Hypothalamus (tissue), 51 donors: ENCODE measurements at regions not wholly inside any gene's neighbourhood (a gene's known extent, or its start where the extent isn't known, plus 50 kb on each side); places are given as distances from the start of the nearest gene placed in this dataset.
"Not testable (repeated sequence)": the region's sequence is repeated elsewhere in the genome, so short reads cannot be mapped to it uniquely, and the experiment has no call there.

Source experiments
- DNase-seq, 51 donors: peaks; one replicate each; lab custom pipeline; 2025; lab: John Stamatoyannopoulos, UW

DNA sequence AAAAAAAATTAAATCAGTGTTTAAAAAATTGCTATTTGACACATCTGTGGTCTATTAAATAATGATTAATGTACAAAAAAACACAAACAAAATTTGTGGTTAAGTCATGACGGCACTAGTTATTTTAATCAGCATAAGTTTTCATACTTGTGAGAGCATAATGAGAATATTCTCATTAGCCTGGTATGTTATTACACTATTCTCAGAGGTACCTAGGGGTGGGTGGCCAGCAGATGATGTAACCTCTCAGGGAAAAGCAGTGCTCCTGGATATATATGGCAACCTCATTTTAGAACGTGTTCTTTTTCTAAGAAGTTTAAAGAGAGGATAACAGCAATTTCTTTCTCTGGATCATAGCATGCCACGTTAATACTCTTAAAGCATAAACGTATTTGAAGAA lies 109.2 kb downstream of the GJA1 start:
- DNase-seq = no peak

DNA sequence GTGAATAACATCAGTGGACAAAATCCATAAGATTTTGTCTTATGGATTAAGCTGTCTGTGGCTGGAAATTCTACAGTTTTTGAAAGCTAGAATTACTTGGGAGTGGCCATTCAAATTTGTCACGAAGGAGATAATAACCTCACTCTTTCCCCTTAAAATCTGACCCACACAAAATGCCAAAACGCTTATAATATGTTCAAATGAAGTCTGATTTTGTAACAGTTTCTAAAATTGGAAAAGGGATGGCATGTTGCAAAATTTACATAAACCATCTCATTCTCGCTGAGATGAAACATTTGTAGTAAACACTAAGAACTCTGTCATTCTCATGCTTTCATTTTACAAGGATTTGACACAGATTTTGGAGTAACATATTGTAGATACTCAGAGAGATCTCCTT lies 112.7 kb downstream of the GJA1 start:
- DNase-seq = no peak

DNA sequence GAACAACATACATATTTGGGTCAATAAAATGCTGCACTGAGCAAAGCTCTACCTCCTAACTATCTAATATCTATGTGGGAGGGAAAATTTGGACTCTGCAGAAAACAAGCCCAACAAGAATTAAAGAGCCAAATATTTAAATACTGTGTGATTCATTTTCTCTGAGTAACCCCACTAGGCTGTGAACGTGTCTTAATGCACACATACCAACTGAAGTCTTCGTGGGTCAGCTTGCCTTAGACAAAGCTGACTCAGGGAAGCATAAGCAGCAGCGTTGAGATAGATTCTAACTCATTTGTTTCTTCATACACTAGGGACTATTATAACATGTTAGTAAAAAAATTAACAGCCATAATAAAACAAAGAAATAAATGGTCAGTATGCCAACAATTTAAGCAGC lies 114.3 kb downstream of the GJA1 start:
- no peak for DNase-seq

DNA sequence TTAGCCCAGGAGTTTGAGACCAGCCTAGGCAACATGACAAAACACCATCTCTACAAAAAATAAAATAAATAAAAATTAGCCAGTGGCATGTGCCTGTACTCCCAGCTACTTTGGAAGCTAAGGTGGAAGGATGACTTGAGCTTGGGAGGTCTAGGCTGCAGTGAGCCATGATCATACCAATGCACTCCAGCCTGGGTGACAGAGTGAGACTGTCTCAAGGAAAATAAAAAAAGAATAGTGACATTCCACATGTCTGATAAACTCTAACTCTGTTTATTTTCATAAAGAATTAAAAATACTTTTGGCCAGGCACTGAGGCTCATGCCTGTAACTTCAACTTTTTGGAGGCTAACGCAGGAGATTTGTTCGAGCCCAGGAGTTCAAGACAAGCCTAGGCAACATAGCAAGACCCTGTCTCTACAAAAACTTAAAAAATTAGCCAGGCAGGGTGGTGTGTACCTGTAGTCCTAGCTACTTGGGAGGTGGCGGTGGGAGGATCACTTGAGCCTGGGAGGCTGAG lies 115.1 kb downstream of the GJA1 start:
- no peak for DNase-seq

DNA sequence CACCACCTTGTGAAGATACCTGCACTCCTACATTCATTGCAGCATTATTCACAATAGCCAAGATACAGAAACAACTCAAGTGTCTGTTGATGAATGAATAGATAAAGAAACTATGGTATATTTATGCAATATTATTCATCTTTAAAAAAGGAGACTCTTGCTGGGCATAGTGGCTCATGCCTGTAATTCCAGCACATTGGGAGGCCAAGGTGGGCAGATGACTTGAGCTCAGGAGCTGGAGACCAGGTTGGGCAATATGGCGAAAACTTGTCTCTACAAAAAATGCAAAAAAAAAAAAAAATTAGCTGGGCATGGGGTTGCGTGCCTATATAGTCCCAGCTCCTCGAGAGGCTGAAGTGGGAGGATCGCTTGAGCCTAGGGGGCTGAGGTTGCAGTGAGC lies 119.8 kb downstream of the GJA1 start:
- no peak for DNase-seq

DNA sequence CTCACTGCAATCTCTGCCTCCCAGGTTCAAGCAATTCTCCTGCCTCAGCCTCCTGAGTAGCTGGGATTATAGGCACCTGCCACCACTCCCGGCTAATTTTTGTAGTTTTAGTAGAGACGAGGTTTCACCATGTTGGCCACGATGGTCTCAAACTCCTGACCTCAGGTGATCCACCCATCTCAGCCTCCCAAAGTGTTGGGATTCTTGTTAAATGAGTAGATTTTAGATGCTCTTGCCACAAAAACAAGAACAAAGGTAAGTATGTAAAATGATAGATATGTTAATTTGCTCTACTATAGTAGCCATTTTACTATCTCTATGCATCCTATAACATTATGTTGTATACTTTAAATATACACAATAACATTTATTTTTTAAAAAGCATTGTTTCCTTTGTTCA lies 120.7 kb downstream of the GJA1 start:
- DNase-seq = not testable (repeated sequence)

DNA sequence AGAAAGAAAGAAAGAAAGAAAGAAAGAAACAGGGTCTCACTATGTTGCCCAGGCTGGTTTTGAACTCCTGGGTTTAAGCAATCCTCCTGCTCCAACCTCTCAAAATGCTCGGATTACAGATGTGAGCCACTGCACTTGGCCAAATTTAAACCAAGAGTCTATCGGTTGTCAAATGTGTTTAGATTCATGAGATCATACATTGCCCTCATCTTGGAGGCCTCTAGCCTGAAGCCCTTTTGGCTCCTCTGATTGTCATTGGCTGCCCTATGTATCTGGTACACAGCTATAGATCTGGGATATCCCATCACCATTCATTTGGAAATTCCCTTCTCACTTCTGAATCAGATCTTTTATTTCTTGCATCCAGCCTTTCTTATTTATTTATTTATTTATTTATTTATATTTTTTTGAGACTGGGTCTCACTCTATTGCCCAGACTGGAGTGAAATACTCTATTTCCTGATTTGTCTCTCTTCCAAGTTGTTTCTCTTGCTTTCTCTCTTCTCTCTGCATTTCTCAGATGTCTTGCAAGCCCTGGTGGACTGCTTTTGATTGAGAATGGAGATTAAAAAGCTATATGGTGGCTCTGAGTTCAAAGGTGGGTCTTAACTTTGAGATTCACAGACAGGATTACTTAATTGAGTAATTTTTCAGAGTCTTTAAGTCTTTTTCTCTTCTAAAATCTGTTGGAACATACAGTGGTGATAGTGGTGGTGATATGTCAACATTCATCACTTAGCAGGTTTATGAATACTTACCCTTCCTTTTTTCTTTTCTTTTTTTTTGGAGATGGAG lies 121.9 kb downstream of the GJA1 start:
- DNase-seq = no peak

DNA sequence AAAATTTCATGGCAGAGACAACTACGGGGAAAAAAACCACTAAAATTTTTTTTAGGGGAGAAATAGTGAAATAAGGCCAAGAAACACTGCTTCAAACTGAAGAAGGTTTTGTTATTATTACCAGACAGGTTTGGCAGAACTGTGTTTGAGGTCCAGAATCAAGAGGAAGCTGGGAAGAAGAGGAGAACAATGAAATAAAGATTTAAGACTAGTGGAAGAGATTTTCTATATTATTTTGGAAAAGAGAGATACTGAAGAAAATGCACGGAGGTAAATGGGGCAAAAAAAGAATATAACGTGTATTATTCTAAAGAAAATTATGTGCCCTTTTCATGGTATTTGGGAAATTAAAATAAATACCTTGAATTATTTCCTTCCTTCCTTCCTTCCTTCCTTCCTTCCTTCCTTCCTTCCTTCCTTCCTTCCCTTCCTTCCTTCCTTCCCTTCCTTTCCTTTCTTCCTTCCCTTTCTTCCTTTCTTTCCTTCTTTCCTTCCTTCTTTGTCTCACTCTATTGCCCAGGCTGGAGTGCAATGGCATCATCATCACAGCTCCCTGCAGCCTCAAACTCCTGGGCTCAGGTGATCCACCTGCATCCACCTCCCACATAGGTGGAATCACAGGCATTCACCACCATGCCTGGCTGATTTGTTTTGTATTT lies 124.3 kb downstream of the GJA1 start:
- DNase-seq = no peak

DNA sequence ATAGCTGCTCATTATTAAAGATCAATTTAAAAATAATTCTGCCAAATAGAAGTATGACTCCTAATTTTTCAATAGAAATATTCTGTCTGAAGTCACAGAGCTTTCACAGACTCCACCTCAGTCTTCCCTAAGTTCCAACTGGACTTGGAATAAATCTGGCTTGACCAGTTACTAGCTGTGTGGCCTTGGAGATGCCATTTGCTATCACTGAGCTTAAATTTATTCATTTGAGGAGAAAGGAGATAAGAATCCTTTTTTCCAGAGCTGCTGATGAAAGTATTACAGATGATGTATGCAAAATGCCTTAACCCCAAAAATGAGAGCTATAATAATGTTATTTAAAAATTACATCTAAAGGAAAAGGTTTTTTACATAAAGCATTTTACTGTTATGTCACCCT lies 125.0 kb downstream of the GJA1 start:
- DNase-seq = no peak

DNA sequence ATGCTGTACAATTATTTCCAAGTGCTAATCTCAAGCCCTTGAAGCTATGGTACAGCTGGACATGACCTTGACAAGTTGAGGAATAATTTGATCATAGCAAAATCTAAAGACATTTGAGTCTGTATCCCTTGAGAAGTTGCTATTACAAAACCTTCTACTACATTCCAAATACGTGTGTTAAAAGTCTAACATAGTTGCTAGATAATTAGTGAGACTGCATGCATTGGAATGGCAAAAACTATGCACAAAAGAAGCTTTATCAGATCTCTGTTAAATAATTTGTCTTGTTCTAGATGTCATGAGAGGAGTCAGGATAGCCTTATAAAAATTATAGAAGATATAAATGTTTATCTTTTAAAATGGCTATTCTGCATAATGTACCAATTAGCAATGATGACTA lies 127.8 kb downstream of the GJA1 start:
- no peak for DNase-seq

DNA sequence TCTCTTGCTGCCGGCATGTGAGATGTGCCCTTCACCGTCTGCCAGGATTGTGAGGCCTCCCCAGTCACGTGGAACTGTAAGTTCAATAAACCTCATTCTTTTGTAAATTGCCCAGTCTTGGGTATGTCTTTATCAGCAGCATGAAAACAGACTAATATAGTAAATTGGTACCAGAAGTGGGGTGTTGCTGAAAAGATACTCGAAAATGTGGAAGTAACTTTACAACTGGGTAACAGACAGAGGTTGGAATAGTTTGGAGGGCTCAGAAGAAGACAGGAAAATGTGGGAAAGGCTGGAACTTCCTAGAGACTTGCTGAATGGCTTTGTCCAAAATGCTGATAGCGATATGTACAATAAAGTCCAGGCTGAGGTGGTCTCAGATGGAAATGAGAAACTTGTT lies 129.1 kb downstream of the GJA1 start:
- DNase-seq = not testable (repeated sequence)

DNA sequence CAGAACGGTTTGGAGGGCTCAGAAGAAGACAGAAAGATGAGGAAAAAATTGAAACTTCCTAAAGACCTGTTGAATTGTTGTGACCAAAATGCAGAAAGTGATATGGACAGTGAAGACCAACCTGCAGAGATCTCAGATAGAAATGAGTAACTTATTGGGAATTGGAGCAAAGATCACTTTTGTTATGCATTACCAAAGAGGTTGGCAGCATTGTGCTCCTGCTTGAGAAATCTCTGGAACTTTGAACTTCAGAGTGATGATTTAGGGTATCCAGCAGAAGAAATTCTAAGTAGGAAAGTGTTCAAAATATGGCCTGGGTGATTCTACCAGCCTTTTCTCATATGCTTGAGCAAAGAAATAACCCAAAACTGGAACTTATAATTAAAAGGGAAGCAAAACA lies 136.0 kb downstream of the GJA1 start:
- no peak for DNase-seq

DNA sequence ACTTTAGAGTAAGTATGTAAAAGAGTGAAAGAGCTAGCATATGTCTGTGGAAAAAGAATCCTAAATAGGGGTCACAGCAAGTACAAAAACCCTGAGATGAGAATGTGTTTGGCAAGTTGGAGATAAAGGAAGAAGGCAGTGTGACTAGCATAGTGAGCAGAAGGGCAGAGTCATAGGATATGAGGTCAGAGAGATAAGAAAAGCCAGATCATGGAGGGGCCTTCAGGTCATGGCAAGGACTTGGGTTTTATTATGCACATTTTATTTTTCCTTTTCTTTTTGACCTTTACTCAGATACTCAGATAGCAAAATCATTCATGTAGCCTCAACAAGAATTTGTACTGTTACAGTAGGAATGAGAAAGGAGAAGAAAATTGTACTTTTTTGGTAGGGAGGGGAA lies 138.0 kb downstream of the GJA1 start:
- no peak for DNase-seq

DNA sequence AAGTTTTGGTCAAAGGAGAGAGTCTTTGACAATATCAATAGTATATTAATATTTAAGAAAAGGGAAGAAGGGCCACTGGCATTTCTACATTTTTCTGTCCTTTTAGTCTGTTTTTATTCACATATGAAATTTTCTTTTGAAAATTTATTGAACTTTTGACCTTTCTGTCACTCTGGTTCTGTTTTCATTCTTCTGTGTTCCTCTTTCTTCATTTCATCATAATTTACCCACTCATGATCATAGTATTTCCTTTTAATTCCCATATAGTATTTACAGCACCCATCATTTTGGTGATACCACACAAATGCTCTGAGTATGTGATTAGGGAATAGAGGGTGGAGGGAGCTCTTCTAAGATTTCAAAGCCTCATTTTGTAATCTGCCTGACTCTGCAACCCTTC lies 142.8 kb downstream of the GJA1 start:
- no peak for DNase-seq

DNA sequence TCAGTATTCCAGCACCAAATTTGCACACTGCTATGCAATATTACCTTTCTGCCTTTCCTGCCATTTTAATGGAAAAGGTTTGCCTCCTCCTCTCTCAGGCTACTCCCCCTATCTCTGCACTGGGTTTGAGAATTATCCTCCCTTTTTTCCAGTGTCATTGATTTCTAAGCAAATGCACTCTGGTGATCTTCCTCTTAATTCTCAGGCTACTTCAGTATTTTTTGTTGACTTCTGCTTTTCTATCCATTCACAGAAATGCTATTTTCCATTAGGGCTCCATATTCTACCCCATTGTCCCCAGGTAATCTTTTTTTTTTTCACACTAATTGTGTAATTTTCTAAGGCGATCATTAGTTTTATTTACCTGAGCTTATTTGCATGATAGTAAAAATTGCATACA lies 144.0 kb downstream of the GJA1 start:
- no peak for DNase-seq

DNA sequence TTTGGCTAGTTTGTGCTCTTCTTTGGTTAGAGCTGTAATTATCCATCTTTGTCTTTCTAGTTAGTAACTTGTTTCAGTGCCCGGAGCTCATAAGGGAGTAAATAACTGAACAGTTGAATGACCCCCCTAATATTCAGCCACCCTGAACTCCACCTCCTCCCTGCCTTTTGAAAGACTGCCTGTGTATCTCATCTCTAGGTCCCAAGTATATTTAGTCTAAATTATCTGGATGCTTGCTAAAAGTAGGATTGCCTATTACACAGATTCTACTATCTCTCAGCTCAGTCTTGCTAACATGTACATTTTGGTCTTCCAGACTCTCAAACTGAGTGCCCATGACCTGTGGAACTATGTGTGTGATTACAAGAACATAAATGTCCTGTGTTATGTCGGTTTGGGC lies 145.9 kb downstream of the GJA1 start:
- no peak for DNase-seq

DNA sequence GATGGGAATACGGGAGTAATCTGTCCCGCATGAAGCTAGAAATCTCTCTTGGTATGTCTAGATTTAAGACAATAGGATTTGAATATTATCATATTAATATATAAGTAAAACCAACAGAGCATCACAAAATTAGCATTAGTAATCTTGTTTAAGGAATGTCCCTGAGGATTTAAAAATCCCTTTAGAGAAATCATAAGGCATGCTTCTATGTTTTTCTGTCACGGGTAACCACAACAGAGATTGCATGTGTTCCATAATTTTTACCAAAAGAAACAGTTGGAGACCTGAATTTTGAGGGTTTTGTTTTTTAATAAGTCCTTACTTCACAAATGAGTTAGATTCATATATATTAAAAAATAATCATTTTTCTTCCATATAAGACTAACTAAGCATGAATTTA lies 146.8 kb downstream of the GJA1 start:
- no peak for DNase-seq

DNA sequence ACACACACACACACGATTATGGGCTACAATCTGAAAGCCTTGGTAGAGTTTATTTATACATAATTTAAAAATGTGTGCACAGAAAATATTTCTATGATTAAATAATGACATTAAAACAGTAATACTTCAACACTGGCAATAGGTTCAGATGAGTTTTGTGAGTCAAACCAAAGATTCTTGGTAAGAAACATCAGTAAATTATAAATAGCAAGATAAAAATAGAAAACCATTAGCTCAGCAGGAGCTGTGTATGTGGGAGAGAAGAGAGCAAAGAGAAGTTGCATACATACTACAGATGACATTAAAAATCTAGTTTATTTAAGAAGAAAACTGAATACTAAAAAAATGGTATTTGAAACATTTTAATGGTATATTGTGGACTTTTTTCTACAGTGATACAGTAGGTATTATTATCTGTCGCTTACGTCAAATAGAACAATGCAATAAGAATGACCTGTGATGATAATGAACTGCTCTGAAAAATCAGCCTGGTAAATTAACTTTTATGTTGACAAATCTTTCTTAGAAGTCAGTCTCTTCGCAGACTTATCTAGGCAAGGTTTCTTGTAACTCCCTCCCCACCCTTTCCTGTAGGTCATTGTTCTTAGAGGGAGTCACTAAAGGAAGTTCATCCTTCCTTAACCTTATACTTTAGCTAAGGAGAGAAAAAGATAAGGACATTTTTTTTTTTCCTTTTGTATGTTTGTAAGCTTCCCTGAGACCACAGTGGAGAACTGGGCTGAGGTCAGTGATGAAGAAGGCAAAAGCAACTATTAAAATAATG lies 149.3 kb downstream of the GJA1 start:
- no peak for DNase-seq

DNA sequence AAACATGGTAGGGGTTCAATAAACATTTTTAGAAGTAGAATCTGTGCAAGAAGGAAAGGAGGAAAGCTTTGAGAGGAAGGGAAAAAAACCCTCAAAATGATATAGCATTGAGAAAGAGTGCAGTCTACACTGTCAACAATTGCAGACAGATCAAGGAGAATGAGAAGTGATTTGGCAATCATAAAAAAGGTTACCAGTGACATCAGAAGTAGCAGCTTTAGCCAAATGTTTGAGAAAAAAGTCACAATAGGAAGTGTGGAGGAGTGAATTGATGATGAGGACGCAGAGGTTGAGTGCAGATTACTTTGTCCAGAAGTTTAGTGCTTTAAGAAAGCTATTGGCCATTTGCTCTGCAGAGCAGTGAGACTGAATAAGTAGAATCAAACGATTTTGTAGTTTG lies 155.0 kb downstream of the GJA1 start:
- DNase-seq = no peak

DNA sequence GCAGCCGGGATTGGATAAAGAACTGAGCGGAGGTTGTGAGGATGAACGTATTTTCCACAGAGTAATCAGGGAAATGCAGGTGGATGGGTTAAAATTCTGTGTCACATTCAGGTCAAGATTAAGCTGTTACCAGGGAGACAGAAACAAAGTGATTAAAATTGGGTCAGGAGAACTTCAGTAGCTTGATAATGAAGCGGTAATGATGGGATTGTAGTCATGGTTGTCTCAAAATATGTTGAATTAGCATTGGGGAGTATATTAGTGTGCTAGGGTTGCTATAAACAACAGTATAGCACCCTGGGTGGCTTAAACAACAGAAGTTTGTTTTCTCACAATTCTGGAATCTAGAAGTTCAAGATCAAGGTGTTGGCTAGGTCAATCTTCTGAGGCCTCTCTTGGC lies 155.5 kb downstream of the GJA1 start:
- peak in 1 of 51 donors; percentile 29 for DNase-seq

DNA sequence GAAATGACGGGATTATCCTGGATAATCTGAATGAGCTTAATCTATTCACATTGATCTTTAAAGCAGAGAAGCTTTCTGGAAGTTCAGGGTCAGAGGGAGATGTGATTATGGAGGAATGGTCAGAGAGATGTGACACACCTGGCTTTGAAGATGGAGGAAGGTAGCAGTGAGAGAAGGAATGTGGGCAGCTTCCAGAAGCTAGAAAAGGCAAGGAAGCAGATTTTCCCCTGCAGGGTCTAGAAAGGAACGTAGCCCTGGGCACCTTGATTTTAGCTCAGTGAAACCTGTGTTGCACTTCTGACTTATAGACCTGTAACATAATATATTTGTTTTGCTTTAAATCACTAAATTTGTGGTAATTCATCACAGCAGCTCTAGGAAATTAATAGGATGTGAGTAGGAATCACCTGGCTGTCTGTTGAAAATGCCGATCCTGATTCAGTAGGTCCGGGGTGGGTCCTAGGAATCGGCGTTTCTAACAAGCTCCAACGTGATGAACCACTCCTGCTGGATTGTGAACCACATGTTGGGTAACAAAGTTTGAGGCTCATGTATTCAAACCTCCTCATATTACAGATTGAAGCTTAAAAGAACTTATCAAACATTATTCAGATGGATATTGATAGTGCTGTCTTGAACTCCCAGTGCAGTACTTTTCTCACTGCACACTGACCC lies 157.0 kb downstream of the GJA1 start:
- no peak for DNase-seq
